ENCODE measurements at regions not wholly inside any gene's neighbourhood (a gene's known extent, or its start where the extent isn't known, plus 50 kb on each side); places are given as distances from the start of the nearest gene placed in this dataset.

- DNase-seq (ENCODE audit: low spot score): no peak
- Histone ChIP-seq H3K4me3 (no peak overlapping the region), H3K27ac (no peak overlapping the region)
- no peak for TF ChIP-seq CTCF (IDR thresholded peaks at IDR 0.05)
These were observed 428.3 kb upstream of the RAG2 start for GRCh38 chr11:37026326-37026725.

- TF ChIP-seq CTCF (IDR thresholded peaks at IDR 0.05): no peak
- Histone ChIP-seq H3K4me3 (no peak overlapping the region), H3K27ac (no peak overlapping the region)
- DNase-seq (ENCODE audit: low spot score): no peak
These were observed 408.5 kb upstream of the RAG2 start for GRCh38 chr11:37006563-37006962.

GRCh38 chr11:37002831-37003230 is 404.8 kb upstream of the RAG2 start:
- Histone ChIP-seq H3K27ac (no peak overlapping the region), H3K4me3 (no peak overlapping the region)
- DNase-seq (ENCODE audit: low spot score): no peak
- no peak for TF ChIP-seq CTCF (IDR thresholded peaks at IDR 0.05)

GRCh38 chr11:36997656-36998055 is 399.6 kb upstream of the RAG2 start:
- Histone ChIP-seq H3K4me3 (no peak overlapping the region), H3K27ac (no peak overlapping the region)
- no peak for DNase-seq (ENCODE audit: low spot score)
- no peak for TF ChIP-seq CTCF (IDR thresholded peaks at IDR 0.05)

GRCh38 chr11:36996795-36997194 is 398.8 kb upstream of the RAG2 start:
- Histone ChIP-seq H3K4me3 (no peak overlapping the region), H3K27ac (no peak overlapping the region)
- TF ChIP-seq CTCF (IDR thresholded peaks at IDR 0.05): no peak
- DNase-seq (ENCODE audit: low spot score): no peak

GRCh38 chr11:36994208-36994607 is 396.2 kb upstream of the RAG2 start:
- no peak for TF ChIP-seq CTCF (IDR thresholded peaks at IDR 0.05)
- DNase-seq (ENCODE audit: low spot score): no peak
- Histone ChIP-seq H3K4me3 (no peak overlapping the region), H3K27ac (no peak overlapping the region)

- Histone ChIP-seq H3K4me3 (no peak overlapping the region), H3K27ac (no peak overlapping the region)
- TF ChIP-seq CTCF (IDR thresholded peaks at IDR 0.05): no peak
- DNase-seq (ENCODE audit: low spot score): no peak
These were observed 390.5 kb upstream of the RAG2 start for GRCh38 chr11:36988556-36988955.

Measured in coronary artery (tissue), 2 donors.